Esophagus (tissue), 2 donors: ENCODE measurements at regions not wholly inside any gene's neighbourhood (a gene's known extent, or its start where the extent isn't known, plus 50 kb on each side); places are given as distances from the start of the nearest gene placed in this dataset.
A peak's percentile ranks its signal among the peaks of the same experiment; 100 is the strongest.
"Not testable (repeated sequence)": the region's sequence is repeated elsewhere in the genome, so short reads cannot be mapped to it uniquely, and the experiment has no call there.

ENCODE experiments used
- H3K27ac ChIP-seq, 2 donors: one replicate each; pipeline ENCODE4 v1.5.1; 2013; ENCODE audit warnings: low read depth in 2 of 2, mild to moderate bottlenecking in 2 of 2, inconsistent platforms in 1 of 2, low read length in 1 of 2, moderate library complexity in 1 of 2
- H3K27me3 ChIP-seq, 2 donors: one replicate each; pipeline ENCODE4 v1.6.1; 2013; ENCODE audit warnings: low read length in 2 of 2, control low read depth in 1 of 2, mild to moderate bottlenecking in 1 of 2; ENCODE audit not compliant: insufficient read depth in 2 of 2, control insufficient read depth in 1 of 2
- H3K36me3 ChIP-seq, 2 donors: one replicate each; pipeline ENCODE4 v1.6.1; 2013; ENCODE audit warnings: low read length in 1 of 2; ENCODE audit not compliant: control insufficient read depth in 2 of 2, insufficient read depth in 2 of 2
- H3K4me1 ChIP-seq, 2 donors: one replicate each; pipeline ENCODE4 v1.6.1; 2013; ENCODE audit warnings: low read length in 1 of 2; ENCODE audit not compliant: control insufficient read depth in 2 of 2, insufficient read depth in 2 of 2
- H3K4me3 ChIP-seq, 2 donors: one replicate each; pipeline ENCODE4 v1.5.1; 2013; ENCODE audit warnings: low read length in 2 of 2, mild to moderate bottlenecking in 2 of 2, low read depth in 1 of 2, moderate library complexity in 1 of 2
- H3K9me3 ChIP-seq, 2 donors: one replicate each; pipeline ENCODE4 v1.6.1; 2013; ENCODE audit warnings: mild to moderate bottlenecking in 2 of 2, low read depth in 1 of 2, low read length in 1 of 2, moderate library complexity in 1 of 2; ENCODE audit not compliant: control insufficient read depth in 2 of 2, insufficient read depth in 1 of 2
- WGBS, 2 donors: extraction: QIAGEN DNeasy Blood & Tissue Kit; methylation state at CpG; one replicate each; pipeline ENCODE4 v1.1.7; 2013; 5-methylcytosine and 5-hydroxymethylcytosine counted together
- donor health status: healthy with polysubstance abuse.
- donor health status: Bipolar disorder and iron deficiency.

GRCh38 chr10:124150807-124151417 lies 57.5 kb upstream of the CHST15 start:
- Histone ChIP-seq H3K36me3 (no peaks in the 10 kb centered on the region), H3K4me3 (no peak overlapping the region), H3K4me1 (peaks cover 5 to 20% of the 10 kb centered on the region in 2 donors), H3K27ac (no peak overlapping the region), H3K9me3 (no peaks in the 10 kb centered on the region), H3K27me3 (no peaks in the 10 kb centered on the region)
- 92 to 96% methylated on average over 13 of the region's 13 CpGs for WGBS, 2 donors

DNA sequence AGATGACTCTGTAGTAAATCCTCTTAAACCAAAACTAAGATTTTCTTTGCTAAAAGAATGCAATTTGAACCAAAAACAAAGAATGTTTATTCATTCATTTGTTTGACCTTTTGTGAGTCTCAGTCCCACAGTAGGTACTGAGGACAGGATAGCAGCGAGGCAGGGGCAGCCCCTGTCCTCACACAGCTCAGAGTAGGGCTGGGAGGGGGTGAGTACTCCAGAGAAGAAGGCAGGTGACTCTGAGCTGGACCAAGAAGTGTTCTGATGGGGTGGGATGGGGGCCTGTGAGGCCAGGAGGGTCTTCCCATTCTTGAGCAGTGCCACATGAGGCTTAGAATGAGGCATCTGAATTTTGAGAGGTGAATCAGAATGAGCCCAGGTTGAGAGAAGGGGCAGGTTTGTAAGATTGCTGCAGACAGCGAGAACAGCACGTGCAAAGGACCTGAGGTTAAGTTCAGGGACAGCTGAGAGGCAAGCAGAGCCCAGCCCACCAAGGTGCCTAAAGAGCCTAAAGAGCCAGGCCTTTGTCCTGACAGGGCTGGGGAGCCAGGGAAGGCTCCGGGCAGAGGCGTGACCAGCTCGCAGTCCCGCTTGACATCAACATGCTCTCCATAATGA lies 56.9 kb upstream of the CHST15 start:
- no peaks in the 10 kb centered on the region for H3K9me3 ChIP-seq
- no peaks in the 10 kb centered on the region for H3K36me3 ChIP-seq
- 89 to 92% methylated on average over 7 of the region's 7 CpGs for WGBS, 2 donors
- H3K4me1 ChIP-seq: peaks cover 5 to 20% of the 10 kb centered on the region in 2 donors
- H3K4me3 ChIP-seq: no peak overlapping the region
- no peaks in the 10 kb centered on the region for H3K27me3 ChIP-seq
- H3K27ac ChIP-seq: no peak overlapping the region

- 49 to 62% methylated on average over 17 of the region's 17 CpGs for WGBS, 2 donors
- Histone ChIP-seq H3K9me3 (no peaks in the 10 kb centered on the region), H3K4me3 (no peak overlapping the region), H3K27me3 (no peaks in the 10 kb centered on the region), H3K27ac (no peak overlapping the region), H3K4me1 (peaks cover 5 to 18% of the 10 kb centered on the region in 2 donors), H3K36me3 (no peaks in the 10 kb centered on the region)
These were observed 56.0 kb upstream of the CHST15 start for GRCh38 chr10:124149189-124150042.

- H3K4me3 ChIP-seq, H3K9me3 ChIP-seq, H3K27me3 ChIP-seq, H3K27ac ChIP-seq, H3K36me3 ChIP-seq: not testable (repeated sequence)
- H3K4me1 ChIP-seq: peaks cover 5 to 14% of the 10 kb centered on the region in 2 donors
- WGBS, 2 donors: 73 to 77% methylated on average over 7 of the region's 7 CpGs
These were observed 55.3 kb upstream of the CHST15 start for GRCh38 chr10:124148509-124149188.

GRCh38 chr10:124146483-124146882 lies 53.1 kb upstream of the CHST15 start:
- Histone ChIP-seq H3K36me3 (no peaks in the 10 kb centered on the region), H3K27me3 (no peaks in the 10 kb centered on the region), H3K9me3 (no peaks in the 10 kb centered on the region), H3K4me3 (no peak overlapping the region), H3K27ac (no peak overlapping the region), H3K4me1 (no peaks in the 10 kb centered on the region)
- WGBS, 2 donors: 86% methylated on average over 3 of the region's 3 CpGs

DNA sequence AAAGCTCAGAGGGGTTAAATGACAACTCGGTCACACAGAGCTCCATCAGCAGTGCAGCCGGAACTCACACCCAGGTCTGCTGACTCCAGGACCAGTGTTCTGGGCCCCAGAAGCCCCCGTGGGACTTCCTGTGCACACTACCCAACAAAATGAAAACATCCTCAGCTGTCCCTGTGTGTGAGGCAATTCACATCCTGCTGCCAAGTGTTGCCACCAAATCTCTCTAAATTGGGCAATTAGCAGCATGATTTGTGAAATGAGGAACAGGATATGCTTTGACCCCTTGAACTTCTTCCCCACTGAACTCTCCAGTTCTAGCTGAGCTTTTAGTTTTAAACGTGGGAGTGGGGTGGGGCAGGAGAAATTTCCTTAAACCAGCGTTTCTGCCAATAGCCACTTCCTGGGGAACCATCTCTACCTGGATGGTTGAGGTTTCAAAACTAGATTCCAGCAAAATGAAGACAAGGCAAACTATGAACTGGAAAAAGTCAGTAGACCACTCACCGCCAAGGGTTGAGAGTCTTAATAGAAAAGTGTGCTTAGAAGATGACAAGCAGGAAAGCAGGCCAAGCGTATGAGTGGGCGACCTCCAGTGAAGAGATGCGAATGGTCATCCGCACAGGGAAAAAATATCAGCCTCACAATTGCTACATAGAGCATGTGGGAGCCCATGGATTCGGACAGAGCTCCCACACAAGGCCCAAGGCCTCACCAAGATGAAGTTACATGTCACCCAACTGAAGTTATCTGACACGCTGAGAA lies 51.9 kb upstream of the CHST15 start:
- Histone ChIP-seq H3K27ac (peak overlapping the region in 1 of 2 donors; percentile 46), H3K27me3 (no peaks in the 10 kb centered on the region), H3K4me1 (no peaks in the 10 kb centered on the region), H3K9me3 (no peaks in the 10 kb centered on the region), H3K36me3 (no peaks in the 10 kb centered on the region), H3K4me3 (no peak overlapping the region)
- WGBS, 2 donors: 73 to 80% methylated on average over 12 of the region's 12 CpGs

GRCh38 chr10:124144536-124144935 lies 51.1 kb upstream of the CHST15 start:
- Histone ChIP-seq H3K36me3 (no peaks in the 10 kb centered on the region), H3K4me1 (no peaks in the 10 kb centered on the region), H3K4me3 (no peak overlapping the region), H3K9me3 (no peaks in the 10 kb centered on the region), H3K27ac (peak overlapping the region in 1 of 2 donors; percentile 19), H3K27me3 (no peaks in the 10 kb centered on the region)
- WGBS, 2 donors: 72 to 81% methylated on average over 9 of the region's 9 CpGs

GRCh38 chr10:124143721-124144120 lies 50.3 kb upstream of the CHST15 start:
- Histone ChIP-seq H3K4me1 (no peaks in the 10 kb centered on the region), H3K27ac (no peak overlapping the region), H3K36me3 (no peaks in the 10 kb centered on the region), H3K27me3 (no peaks in the 10 kb centered on the region), H3K4me3 (no peak overlapping the region), H3K9me3 (no peaks in the 10 kb centered on the region)
- whole genome bisulfite sequencing, 2 donors: 86 to 87% methylated on average over 6 of the region's 6 CpGs
